HPDE6-E6E7 (cell line): ENCODE measurements at regions not wholly inside any gene's neighbourhood (a gene's known extent, or its start where the extent isn't known, plus 50 kb on each side); places are given as distances from the start of the nearest gene placed in this dataset.

Source experiments
- DNase-seq: peaks from one replicate; pipeline ENCODE4 v3.0.0; 2011; ENCODE audit warnings: missing footprints; ENCODE audit errors: extremely low spot score

DNA sequence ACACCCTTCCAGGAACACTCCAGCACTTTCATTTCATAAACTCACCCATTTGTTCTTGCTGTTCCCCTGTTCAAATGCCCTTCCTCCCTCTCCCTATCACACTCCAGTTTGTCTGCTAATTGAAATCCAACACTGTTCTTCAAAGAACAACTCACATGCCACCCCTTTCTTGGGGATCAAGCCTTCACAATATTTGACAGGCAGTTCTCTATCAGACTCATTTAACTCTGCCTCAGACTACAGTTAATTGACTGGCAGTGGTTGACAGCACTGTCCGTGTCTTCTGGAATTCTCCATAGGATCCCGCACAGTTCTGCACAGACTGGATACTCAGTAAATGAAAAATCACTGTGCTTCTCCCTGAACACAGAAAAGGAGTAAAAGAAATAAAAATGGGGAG is 87.8 kb downstream of the PMP22 start:
- DNase-seq, result no peak

DNA sequence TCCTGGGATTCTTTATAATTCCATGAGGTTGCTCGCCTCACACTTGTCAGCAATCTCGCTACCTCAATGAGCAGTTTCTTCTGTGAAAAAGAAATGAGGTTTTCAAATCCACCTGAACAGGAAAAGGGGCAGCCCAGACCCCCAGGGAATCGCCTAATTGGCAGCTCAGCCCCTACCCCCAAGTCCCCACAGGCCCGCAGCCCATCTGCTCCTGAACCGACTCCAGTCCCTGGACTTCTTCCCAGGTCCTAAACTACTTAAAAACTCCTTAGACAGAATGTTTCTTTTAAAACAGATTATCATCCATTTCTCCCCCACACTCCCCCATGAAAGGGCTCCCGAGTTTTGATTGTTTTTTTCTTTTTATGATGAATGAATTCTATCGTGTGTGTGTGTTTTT is 89.8 kb downstream of the PMP22 start:
- no peak for DNase-seq

DNA sequence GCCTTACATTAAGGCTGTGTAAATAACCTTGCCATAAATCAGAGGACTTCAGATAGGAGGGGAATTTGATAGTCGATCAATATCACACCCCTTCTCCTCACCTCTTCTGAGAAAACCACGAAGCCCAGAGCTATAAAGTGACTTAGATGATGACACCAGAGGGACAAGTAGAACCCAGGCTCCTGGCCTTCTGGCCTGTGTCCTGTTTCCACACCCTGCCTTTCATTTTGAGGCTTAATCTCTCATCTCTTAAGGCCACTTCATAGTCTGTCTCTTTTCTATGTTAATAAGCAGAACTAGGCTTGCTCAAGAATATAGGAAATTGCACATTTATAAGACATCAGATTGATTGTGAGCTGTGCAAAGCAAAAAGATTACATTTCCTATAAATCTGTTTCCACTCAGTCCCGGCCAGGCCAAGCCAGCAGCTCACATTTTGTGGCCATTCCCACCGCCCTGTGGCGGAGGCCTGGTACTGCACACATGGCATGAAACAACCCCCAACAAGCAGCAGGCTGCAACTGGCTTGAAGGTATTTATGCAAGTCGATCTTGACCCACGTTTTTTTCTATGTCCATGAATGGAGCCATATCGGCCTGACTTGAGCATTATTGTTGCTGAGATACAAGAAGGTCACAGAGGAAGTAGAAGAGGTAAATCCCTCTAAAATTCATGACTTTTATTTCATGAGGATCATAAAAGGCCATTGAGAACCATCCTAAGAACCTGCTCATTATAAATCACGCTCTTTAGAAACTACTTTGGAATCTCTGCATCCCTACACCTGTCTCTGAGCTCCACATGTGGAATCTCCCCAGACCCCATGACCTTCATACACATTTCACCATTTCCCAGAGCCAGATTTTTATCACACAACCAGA is 93.7 kb downstream of the PMP22 start:
- DNase-seq, result peak; percentile 49

DNA sequence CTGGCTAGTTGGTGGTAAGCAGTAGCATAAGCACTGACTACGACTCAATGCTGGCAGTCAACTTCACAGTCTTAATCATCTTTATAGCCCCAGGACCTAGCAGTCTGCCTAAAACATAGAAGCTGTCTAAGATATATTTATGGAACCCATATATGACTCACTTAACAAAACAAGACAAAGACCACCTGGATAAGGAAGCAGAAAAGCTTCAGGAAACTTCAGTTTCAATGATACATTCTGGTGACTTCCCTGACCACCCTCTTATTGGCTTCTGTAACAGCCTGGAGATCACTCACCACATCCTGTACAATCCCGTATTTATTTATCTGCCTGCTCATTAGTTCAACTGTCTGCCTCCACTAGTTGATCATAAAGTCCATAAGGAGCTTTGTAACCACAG is 95.5 kb downstream of the PMP22 start:
- no peak for DNase-seq

DNA sequence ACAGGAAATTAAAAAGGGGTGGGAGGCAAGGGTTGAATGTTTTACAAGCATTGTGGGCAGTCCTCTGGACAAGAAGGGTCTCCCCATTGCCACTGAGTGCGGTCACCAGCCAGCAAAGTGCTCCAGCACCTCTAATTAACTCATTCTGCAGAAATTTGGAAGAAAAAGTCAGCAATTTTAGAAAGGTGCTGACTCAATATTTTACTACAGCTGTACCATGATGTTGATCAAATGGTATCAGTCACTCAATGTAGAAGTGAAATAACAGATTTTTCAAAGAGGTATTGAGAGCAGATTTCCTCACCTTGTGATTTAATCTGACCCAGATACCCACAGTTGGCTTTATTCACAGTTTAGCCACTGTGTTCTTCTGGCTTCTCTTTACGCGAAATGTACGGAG is 96.7 kb downstream of the PMP22 start:
- DNase-seq, result no peak

DNA sequence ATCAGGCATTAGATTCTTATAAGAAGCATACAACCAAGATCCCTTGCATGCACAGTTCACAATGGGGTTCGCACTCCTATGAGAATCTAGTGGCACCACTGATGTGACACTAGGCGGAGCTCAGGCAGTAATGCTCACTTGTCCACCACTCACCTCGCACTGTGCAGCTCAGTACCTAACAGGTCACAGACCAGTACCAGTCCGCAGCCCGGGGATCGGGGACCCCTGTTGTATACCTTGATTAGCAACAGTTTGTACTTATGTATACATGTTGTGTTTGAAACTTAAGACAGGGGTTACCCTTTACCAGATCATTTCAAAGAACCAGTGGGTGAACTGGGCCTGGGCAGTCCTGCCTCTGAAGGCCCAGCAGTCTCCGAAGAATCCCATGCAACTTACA is 103.7 kb downstream of the PMP22 start:
- DNase-seq, result no peak

DNA sequence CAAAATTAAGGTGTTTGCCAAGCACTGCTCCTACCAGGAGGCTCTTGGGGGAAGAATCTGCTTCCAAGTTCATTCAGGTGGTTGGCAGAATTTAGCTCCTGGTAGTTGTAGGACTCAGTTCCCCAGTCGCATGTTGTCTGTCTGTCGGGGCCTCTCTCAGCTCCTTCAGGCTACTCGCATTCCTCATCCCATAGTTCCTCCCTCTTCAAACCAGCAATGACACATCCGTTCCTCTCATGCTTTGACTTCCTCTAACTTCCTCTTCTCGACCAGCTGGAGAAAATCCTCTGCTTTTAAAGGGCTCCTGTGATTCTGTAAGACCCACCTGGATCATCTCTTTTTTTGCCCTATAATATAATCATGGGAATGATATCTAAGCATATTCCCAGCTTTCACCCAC is 108.1 kb downstream of the PMP22 start:
- no peak for DNase-seq

DNA sequence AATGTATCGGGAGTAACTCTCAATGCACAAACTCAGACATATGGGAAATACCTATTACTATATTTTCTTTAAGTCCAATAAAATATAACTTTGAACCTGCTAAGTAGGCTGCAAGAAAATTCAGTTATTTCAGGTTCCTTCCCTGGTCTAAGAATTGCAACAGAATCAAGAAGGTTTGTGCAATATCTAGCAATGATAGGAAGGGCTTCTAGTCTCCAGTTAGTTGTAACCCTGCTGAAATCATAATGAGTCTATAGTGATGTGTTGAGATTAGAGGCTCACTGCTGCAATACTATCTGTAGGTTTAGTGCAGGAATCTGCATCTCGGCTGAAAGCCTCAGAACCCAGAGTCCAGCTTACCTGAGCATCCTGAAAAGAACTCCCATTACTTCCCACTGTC is 110.5 kb downstream of the PMP22 start:
- DNase-seq, result no peak

DNA sequence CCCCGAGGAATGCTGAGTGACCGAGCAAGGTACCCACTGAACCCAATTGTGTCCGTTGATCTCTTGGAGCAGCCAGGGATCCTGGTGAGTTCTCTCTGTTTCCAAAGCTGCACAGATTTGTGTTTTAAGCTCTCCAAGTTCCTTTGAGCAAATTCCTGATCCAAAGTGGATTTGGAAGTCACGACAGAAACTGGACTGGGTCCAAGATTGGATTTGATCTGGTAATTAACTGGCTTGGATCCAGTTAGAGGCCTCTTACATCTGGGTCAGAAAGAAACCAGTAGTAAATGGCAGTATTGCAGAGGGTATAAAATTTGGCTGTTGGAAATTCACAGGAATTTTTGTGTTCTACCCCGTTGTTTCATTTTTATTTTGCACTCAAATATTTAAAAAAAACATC is 119.5 kb downstream of the PMP22 start:
- DNase-seq, result no peak

DNA sequence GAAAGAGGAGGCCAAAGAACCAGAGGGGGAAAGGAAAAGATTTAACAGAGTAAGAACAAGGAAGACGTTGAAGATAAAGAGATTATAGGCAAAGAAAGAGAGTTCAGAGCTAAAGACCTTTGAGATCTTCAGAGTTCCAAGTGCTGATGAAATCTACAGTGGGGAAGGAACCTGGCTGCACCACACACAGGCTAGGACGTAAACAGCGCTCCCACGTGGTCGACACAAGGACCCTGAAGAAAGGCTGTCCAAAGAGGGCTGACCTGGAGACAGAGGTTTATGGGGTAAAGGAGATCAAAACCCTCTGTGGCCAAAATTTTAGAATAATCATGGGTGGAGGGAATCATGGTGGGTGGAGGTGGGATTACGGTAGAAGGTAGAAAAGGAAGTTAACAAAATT is 121.6 kb downstream of the PMP22 start:
- no peak for DNase-seq

DNA sequence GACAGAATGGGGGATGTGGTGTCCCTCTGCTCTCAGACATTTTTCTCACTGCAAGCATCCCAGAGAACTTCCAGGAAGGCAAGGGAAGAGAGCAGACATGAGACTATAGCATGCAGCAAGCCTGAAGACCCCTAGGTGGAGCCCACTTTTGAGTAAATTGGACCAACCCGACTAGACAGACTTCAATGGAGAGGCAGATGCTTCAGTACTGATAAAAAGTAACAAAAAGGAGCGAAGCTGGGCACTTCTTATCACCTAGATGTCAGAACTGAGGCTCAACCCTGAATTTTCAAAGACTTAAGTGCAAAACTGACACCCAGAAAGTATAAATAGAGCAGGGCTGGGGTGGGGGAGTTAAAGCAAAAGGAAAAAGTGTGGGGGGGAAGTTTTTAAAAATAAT is 130.8 kb downstream of the PMP22 start:
- no peak for DNase-seq

DNA sequence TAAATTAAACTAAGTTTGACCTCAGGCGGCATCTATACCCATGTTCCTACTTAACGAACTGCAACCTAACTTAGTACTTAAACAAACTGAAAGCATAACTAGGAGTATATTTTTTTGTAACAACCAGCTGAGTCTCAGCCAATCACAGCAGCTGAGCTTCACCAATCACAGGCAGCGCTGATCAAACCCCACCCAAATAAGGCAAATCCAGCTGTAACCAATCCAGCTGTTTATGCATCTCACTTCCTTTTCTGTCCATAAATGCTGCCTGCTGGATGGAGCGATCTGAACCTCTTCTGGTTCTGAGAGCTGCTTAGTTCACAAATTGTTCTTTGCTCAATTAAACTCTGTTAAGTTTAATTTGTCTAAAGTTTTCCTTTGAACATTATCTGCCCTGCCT is 131.3 kb downstream of the PMP22 start:
- DNase-seq, result no peak

DNA sequence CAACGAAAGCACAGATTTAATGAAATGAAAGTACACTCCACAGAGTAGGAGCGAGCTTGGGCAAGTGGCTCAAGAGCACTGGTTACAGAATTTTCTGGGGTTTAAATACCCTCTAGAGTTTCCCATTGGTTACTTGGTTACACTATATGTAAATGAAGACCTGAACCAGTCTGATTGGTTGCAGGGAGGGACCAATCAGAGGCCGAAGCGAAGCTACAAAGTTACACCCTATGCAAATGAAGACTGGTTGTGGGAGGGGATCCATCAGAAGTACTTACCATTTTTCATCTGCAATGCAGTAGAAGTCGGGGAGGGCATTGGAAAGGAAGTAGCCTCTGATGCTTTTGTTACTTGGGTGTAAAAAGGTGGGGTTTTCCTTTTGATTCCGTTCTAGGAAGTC is 132.0 kb downstream of the PMP22 start:
- DNase-seq, result no peak

DNA sequence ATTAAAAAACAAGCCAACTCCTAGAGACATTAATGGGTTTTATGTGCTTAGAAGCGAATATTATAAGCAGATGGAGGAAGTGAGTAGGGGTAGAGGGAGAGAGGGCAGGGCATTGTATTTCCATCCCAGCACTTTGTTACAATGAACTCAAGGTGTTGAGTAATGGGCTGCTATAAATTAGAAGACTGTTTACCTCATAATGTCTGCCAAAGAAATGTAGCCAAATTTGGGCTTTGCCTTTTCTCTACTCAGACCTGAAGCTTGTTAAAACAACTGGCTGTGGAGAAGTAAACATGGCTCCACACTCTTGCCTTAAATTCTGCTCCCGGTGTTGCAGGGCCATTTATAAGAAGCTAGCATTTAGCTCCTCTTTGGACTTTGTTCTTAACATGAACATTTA is 134.7 kb downstream of the PMP22 start:
- DNase-seq, result no peak

DNA sequence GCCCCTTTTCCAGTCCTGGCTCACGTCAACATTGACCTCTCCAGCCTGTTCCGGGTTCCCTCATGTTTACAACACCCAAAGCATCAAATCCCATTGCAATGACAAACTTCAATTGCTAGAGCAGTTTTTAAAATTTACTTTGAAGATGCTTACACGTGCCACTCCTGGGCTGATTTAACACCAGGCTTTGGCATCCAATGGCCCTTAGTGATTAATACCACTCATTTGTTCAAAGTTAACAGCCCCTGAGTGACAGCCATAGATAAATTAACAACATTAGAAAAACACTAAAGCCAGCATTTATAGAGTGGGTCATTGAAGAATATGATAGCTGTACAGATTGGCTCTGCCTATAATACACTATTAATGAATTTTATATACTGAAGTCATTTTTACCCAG is 135.1 kb downstream of the PMP22 start:
- DNase-seq, result no peak

DNA sequence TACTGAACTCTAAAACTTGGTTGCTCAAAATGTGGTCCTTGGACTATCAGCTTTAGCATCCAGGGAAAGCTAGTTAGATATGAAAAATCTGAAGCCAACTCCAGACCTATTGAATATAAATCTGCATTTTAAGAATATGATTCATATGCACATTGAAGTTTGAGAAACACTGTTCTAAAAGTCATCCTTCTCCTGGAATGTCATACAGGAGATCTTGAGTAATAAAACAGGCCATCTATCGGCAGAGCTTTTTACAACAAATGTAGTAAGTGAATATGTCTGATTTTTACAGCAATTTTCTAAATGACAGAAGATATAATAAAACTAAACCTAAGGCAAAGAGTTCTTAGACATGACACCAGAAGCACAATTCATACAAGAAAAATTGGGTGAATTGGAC is 140.4 kb downstream of the PMP22 start:
- DNase-seq, result no peak

DNA sequence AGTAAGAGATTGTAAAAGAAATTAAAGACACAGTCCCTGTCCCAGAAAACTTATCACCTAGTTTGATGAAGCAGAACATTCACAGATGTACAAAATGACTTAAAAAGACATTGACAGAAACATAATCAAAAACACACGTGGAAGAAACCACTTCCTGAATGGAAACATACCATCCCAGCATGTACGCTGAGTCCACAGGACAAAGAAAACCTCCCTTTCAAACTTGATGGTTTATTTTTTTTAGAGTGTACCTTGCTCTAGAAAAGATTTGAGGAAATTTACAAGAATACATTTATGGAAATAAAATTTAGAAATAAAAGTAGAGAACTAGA is 140.9 kb downstream of the PMP22 start:
- DNase-seq, result no peak

DNA sequence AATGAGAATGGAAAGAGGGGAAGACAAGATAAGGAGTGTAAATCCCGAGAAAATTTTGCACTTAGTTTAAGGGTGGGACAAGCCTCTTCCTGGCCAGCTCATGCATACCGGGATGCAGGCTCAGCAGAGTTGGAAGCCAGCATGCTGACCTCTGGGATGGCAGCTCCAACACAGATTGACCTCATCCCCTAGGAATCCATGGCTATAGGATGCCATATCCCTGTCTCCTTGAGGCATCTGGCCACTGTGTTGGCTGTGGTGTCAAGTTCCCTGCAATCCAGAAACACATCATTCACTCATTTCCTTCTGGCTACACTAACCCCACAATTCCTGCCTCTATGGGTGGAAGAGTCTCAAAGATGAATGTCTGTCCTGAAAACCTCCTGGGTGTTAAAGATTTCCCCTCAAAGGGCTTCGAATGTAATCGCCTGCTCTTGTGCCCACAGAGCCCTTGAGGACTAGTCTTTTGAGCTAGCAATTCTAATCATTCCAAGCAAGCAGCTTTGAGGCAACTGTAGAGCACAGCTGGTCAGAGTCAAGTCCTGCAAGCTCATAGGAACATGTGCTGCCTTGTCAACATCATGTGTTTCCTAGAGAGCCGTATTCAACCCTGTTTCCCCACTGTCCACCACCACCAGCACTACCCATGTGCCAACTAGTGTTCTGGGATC is 141.4 kb downstream of the PMP22 start:
- no peak for DNase-seq

DNA sequence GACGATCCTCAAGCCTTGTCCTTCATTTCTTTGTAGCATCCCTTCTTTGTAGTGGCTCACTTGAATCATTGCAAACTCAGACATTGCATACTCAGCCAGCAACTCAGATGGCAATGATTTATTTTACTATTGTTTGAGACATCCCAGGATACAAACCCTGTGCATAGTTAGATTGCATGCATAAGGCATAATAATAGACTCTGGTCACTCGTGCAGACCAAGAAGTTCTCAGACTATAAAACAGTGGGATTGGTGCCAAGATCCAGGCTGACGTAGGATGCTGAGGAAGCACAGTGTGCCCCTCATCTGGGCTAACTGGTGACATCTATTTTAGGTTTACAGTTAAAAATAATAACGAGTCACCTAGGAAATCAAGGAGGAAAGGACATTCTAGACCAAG is 142.3 kb downstream of the PMP22 start:
- DNase-seq, result no peak

DNA sequence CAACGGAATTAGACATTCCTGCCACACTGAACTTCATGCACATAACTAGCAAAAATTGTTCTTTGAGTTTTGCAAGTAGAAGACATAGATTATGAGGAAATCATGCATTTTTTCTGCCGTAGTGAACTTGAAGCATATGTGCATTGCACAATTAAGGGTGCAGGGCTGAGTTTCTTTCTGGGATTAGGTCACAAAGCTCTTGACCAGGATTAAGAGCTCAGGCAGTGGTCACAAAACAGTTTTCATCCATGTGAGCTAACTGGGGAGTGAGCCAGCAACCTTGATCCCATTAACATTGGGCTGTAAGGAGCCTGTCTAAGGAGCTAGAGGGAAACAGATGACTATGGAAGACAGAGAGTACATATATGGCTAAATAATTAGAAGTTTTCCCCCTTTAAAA is 143.7 kb downstream of the PMP22 start:
- DNase-seq, result no peak

DNA sequence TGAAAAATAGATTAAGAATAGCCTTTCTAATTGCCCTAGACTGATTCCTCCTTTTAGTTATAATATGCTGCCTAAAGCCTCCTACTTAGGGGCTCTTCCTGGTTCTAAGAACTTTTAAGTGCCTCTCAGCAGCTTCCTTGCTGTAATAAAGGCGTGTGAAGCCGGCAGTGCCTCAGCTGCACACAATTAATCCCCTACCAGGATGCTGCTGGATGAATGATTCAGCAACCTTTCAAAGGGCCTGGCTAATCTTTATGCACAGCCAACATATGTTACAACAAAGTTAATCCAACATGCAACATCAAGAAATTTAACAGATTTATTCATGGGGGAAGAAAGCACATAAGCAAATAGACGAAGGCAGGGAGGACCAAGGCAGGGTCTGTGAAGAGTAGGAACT is 145.2 kb downstream of the PMP22 start:
- DNase-seq, result no peak

DNA sequence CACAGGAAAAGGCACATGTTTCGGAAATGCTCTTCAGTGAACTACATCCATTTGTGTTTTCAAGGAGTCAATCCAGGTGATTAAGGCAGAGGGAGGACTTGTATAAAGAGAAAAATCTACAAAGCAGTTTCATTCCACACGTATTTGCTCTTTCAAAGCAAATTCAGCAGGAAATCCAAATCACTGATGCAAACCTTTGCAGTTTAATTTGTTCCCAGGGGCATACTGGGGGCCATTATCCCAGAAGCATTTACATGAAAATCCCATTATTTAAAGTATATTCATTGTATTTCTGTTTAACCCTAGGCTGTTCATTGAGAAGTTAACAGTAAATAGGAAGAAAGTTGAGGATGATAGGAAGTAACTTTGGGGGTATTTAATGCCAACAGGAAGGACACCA is 147.9 kb downstream of the PMP22 start:
- no peak for DNase-seq

DNA sequence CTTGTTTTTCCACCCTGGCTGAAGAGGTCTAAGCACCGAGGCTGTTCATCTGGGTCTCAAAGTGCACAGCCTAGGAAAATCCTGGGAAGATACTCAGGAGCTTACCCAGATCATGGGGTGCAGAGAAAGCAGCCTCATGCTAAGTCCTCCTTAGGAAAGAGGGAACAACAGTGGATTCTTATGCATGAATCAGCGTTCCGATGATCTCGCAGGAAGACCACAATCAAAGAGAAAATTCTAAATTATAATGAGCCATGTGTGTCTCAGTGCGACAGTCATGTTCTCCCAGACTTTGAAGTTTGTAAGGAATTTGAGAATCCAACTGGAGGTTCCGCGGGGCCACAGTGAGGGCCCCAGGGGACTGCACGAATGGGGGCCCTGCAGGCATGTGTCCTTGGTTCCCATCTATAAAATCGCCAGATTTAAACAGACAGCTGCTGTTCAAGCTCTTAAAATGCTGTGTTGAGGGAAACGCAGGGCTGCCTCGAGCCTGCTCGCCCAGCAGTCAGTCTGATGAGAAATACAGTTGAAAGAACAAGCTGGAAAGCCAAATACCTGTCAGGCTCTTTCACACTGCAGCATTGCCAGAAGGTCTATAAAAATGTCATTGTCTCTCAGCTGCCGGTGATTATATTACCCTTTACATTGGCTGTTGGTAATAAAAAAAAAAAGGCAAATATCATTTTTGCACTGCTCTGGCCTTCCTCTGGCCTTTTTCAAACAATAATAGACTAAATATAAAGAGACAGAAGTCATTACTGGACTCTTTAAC is 152.1 kb downstream of the PMP22 start:
- no peak for DNase-seq
